Ishikawa (cell line): ENCODE measurements at regions not wholly inside any gene's neighbourhood (a gene's known extent, or its start where the extent isn't known, plus 50 kb on each side); places are given as distances from the start of the nearest gene placed in this dataset.

ENCODE experiments used
- CEBPB ChIP-seq: IDR thresholded peaks from 2 replicates; pipeline ENCODE4 v1.6.1; 2012
- CREB1 ChIP-seq: IDR thresholded peaks from 2 replicates; pipeline ENCODE4 v1.6.1; 2012; ENCODE audit warnings: low read depth
- EGR1 ChIP-seq: IDR thresholded peaks from 2 replicates; pipeline ENCODE4 v1.6.1; 2012
- EP300 ChIP-seq: IDR thresholded peaks from 2 replicates; pipeline ENCODE4 v1.6.1; 2012; ENCODE audit warnings: borderline replicate concordance
- FOXM1 ChIP-seq: IDR thresholded peaks from 2 replicates; pipeline ENCODE4 v1.6.1; 2012; ENCODE audit warnings: low read depth, borderline replicate concordance
- MAX ChIP-seq: IDR thresholded peaks from 2 replicates; pipeline ENCODE4 v1.6.1; 2012
- NFIC ChIP-seq: IDR thresholded peaks from 2 replicates; pipeline ENCODE4 v1.6.1; 2012
- RAD21 ChIP-seq: IDR thresholded peaks from 2 replicates; pipeline ENCODE4 v1.6.1; 2012; ENCODE audit warnings: low read depth
- REST ChIP-seq: IDR thresholded peaks from 2 replicates; pipeline ENCODE4 v1.6.1; 2012; ENCODE audit warnings: low read depth, mild to moderate bottlenecking
- TAF1 ChIP-seq: IDR thresholded peaks from 2 replicates; pipeline ENCODE4 v1.6.1; 2012; ENCODE audit warnings: low read depth, mild to moderate bottlenecking
- TCF12 ChIP-seq: IDR thresholded peaks from 2 replicates; pipeline ENCODE4 v1.6.1; 2012; ENCODE audit warnings: low read depth
- YY1 ChIP-seq: IDR thresholded peaks from 2 replicates; pipeline ENCODE4 v1.6.1; 2012; ENCODE audit warnings: low read depth

- TF ChIP-seq REST (no peak), EGR1 (no peak), EP300 (no peak), CEBPB (no peak), RAD21 (no peak), MAX (no peak), CREB1 (no peak), TAF1 (no peak), NFIC (no peak), YY1 (no peak), TCF12 (no peak), FOXM1 (no peak)
Measured at GRCh38 chr5:67265951-67266350, 69.4 kb upstream of the CD180 start.
